ENCODE measurements at regions not wholly inside any gene's neighbourhood (a gene's known extent, or its start where the extent isn't known, plus 50 kb on each side); places are given as distances from the start of the nearest gene placed in this dataset.
"Not testable (repeated sequence)": the region's sequence is repeated elsewhere in the genome, so short reads cannot be mapped to it uniquely, and the experiment has no call there.

GRCh38 chr11:97570636-97571035 lies 1180.8 kb downstream of the JRKL start:
- DNase-seq (ENCODE audit: low spot score), result no peak

DNA sequence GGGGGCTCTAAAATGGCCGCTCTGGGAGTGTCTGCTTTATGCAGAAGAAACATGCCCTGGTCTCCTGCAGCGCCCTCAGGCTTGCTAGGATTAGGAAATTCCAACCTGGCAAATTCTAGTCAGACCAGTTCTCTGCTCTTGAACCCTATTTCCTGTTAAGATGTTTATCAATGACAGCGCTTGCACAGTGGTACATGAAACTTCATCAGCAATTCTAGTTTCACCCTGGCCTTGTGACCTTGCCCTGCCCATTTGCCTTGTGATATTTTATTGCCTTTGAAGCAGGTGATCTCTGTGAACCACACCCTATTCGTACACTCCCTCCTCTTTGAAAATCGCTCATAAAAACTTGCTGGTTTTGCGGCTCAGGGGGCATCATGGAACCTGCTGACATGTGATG lies 1184.0 kb downstream of the JRKL start:
- not testable (repeated sequence) for DNase-seq (ENCODE audit: low spot score)

DNA sequence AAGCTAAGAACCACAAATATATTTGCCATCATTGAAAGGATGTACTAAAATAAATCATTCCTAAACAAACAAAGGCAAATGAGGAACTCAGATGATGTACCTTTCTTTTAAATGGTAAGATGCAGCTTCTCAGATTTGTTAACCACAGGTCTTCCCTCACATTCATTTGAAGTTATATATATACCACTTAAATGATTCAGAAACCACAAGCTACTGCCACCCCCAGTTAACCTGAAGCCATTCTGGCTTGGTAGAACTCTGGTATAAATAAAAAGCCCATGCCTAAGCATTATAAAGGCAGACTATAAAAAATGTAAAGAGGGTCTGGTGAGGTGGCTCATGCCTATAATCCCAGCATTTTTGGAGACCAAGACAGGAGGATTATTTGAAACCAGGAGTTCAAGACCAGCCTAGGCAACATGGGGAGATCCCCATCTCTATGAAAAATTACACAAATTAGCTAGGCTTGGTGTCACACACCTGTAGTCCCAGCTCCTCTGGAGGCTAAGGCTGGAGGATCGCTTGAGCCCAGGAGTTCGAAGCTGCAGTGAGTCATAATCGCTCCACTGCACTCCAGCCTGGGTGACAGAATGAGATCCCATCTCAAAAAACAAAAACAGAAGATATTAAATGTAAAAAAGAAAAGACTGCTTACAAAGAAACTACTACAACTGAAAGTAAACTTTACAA lies 1185.3 kb downstream of the JRKL start:
- no peak for DNase-seq (ENCODE audit: low spot score)

DNA sequence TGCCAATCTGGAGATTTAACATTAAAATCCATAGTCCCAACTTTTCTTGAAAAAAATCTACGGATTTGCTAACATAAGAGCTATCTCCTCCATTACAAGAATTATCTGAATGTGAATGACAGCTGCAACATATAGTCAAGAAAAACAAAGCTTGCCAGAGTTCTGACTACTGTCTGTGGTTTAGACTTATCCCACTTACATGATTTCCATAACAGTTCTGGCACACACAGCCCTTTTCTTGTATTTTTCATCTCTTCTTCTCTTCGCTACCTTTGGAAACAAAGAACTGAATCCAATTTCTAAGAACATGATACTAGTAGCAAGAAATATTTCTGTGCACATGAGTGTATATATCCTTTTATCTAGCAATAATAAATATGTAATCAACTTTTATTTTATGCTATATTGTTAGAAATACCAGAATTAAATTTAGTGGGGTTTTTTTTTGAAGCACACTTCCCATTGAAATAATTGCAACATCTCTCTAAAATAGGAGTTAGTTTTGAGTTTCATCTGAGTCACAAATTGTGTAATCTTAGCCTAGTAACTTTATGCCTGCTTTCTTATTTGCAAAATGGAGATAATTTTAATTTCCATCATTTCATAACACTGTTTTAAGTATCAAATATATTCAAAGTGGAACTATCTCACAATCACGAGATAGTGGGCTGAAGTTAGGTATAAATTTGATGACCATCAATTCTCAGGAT lies 1217.6 kb downstream of the JRKL start:
- no peak for DNase-seq (ENCODE audit: low spot score)

GRCh38 chr11:97610000-97610399 lies 1220.2 kb downstream of the JRKL start:
- DNase-seq (ENCODE audit: low spot score), result no peak

DNA sequence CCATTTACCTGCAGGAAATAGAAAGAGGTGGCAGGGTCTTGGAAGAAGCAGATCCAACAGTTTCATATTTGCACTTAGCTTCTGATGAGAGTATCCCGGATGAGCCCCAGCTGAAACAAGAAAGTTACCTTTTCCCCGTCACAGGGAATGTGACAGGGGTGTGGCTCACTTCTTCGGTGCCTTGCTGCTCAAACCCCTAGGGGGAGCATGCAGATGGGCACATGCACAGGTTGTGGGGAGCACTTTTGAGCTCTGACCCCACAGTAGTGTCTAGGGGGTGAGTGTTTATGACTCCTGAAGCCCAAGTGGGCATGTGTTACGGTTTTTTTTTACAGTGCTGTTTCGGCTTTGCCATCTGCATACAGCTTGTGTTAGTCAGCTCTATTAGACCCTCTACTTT lies 1221.0 kb downstream of the JRKL start:
- DNase-seq (ENCODE audit: low spot score), result no peak

- no peak for DNase-seq (ENCODE audit: low spot score)
Measured at GRCh38 chr11:97611345-97611744, 1221.5 kb downstream of the JRKL start.

- no peak for DNase-seq (ENCODE audit: low spot score)
Measured at GRCh38 chr11:97614606-97615005, 1224.8 kb downstream of the JRKL start.

GRCh38 chr11:97615546-97615945 lies 1225.7 kb downstream of the JRKL start:
- no peak for DNase-seq (ENCODE audit: low spot score)

GRCh38 chr11:97617031-97617430 lies 1227.2 kb downstream of the JRKL start:
- no peak for DNase-seq (ENCODE audit: low spot score)

DNA sequence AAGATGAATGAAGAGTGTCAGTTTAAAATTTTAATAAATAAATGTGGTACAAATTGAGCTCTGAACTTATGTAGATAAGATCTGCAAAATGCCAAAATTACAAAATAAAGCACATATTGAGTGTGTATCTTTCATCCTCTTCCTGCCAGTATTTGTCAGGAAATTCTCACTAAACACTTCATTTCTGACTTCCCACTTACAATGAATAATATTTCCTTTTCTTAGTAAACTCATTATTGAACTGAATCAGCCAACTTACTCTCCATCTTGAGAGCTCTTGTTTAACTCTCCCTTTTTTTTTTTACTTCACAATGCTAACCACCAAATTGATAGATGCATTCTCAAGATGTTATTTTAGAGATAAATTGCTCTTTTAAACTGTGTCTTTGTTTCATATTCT lies 1230.2 kb downstream of the JRKL start:
- DNase-seq (ENCODE audit: low spot score), result no peak

DNA sequence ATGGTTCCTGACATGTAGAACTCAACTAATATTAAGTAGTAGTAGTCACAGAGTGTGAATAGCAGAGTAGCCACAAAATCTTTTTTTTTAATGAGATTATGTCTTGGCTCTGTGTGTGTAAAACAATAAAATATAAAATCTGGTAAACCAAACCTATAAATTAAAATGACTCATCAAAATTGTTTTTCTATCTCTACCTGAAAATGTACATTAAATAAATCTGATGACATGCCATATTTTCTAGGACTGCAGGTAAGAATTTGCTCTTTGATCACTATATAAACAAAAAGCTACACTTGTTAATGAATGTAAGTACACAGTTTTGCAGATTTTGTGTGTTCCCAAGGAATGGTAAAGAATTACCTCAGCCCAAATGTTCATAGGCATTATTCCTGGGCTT lies 1231.5 kb downstream of the JRKL start:
- DNase-seq (ENCODE audit: low spot score), result no peak

GRCh38 chr11:97622795-97623194 lies 1233.0 kb downstream of the JRKL start:
- no peak for DNase-seq (ENCODE audit: low spot score)

DNA sequence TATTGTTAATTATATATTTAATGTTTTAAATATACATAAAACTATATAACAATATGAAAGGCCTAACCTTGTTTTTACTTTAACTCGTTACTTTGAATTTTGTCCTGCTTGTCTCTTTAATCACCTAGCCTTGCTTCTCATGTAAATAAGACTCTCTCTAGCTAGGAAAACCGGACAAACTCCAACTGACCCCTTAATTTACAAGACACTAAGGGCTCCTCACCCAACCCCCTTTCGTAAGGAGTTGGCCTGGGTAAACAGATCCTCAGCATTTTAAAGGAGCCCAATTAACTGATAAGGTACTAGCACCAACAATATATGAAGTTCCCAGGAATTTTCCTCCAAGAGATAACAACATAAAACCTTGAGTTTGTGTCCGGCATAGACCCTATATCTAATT lies 1246.9 kb downstream of the JRKL start:
- not testable (repeated sequence) for DNase-seq (ENCODE audit: low spot score)

DNA sequence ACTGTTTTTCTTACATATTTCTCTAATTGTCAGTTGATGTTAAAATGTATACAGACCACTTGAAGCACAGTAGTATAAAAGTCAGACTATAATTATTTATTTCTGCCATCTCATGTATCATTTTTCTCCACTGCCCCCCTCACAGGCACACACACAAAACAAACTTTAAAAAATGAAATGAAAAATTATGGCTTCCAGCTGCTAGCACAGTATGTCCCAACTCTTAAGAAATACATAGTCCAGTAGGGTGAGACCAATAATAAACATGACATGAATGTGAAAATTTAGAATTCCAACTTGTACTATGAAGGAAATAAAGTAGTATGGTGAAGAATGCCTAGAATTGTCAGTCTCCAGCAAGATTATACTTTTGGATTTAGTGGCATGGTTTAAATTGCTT lies 1247.9 kb downstream of the JRKL start:
- no peak for DNase-seq (ENCODE audit: low spot score)

DNA sequence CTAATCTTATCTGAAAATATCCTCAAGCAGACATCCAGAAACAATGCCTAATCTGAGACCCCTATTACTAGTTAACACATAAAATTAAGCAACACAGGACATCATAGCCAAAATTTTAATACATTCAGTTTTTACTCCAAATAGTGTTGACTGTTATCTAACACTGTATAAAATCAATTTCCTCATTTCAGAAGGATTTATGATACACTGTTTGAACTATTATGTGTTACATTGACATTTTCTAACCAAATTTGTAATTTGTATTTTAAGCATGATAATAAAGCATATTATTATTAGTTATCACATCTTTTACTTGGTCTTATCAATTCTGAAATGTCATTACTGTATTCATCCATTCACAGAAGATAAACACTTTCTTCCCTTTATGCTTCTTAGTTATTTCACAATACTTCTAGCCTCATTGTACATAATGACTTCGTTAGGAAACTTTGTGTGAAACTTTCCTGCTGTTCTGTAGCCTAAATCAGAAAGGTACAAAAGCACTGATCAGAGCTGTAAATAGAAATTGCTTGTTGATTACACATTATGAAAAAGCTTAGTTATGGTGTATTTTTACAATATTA lies 1248.9 kb downstream of the JRKL start:
- no peak for DNase-seq (ENCODE audit: low spot score)

DNA sequence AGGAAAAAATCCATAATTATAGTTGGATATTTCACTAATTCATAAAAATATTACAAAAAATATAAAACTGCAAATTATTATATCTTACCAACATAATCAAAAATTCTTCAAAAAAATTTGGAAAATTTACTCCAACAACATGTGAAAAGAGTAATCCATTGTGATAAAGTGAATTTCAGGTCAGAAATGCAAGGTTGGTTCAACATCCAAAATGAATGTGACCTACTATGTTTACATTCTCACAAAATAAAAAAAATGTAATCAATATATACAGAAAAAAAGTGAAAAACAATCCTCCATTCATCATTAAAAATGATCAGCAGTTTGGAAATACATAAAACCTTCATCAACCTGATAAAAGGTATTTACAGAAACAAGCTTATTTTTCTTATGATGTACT lies 1252.2 kb downstream of the JRKL start:
- DNase-seq (ENCODE audit: low spot score), result no peak

DNA sequence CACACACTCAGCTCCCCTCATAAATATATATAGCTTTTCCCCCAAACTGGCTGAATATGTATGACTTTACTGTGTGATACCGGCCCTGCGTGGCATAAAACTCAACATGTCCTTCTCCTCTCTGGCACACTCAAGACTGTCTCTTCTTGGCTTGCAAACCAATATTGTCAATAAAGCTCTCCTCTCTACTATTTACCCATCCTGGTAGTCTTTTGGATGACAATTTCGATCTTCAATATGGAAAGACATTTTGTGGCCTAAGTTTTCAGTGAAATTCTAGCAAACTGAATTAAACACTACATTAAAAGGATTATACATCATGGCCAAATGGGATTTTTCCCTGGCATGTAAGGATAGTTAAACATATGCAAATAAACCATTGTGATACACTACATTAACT lies 1255.9 kb downstream of the JRKL start:
- no peak for DNase-seq (ENCODE audit: low spot score)

GRCh38 chr11:97656356-97656755 lies 1266.5 kb downstream of the JRKL start:
- no peak for DNase-seq (ENCODE audit: low spot score)

DNA sequence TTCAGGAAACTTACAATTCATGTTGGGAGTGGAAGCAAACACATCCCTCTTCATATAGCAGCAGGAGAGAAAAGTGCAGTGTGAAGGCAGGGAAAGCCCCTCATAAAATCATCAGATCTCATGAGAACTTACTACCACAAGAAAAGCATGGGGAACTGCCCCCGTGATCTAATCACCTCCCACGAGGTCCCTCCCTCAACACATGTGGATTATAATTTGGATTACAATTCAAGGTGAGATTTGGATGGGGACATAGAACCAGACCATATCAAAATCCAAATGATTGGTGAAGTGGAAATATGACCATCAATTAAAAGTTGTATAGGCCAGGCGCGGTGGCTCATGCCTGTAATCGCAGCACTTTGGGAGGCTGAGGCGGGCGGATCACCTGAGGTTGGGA lies 1268.0 kb downstream of the JRKL start:
- DNase-seq (ENCODE audit: low spot score), result no peak

DNA sequence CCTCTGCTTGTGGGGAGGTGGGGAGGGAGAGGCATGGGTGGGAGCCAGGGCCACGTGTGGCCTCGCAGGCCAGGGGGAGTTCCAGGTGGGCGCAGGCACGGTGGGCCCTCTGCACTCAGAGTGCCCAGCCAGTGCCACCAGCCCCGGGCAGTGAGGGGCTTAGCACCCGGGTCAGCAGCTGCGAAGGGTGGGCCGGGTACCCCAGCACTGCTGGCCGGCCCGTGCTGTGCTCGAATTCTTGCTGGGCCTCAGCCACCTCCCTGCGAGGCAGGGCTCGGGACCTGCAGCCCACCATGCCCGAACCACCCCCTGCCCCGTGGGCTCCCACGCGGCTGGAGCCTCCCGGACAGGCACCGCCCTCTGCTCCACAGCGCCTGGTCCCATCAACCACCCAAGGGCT lies 1277.2 kb downstream of the JRKL start:
- no peak for DNase-seq (ENCODE audit: low spot score)

DNA sequence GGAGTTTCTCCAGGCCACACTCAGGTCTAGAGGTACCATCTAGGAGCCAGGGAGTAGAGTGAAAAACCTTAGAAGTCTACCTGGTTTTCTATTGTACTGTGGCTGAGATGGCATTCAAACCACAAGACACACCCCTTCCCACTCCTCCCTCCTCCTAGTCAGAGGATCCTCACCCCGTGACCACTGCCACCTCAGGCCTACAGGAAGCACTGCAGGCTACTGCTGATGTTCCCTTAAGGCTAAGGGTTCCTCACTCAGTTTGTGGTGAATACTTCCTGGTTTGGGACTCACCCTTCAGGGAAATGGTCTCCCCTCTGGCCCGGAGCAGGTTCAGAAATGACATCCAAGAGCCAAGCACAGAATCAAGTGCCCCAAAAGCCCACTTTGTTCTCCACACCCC lies 1293.9 kb downstream of the JRKL start:
- no peak for DNase-seq (ENCODE audit: low spot score)

Measured in CD4-positive, alpha-beta T cell treated with Interleukin-2 at 100 ng/mL for 4 hours (primary cell).